ENCODE measurements at regions not wholly inside any gene's neighbourhood (a gene's known extent, or its start where the extent isn't known, plus 50 kb on each side); places are given as distances from the start of the nearest gene placed in this dataset.
"Not testable (repeated sequence)": the region's sequence is repeated elsewhere in the genome, so short reads cannot be mapped to it uniquely, and the experiment has no call there.

GRCh38 chr9:29063031-29063430 lies 1489.8 kb upstream of the C9orf72 start:
- DNase-seq: no peak

GRCh38 chr9:29066141-29066640 lies 1492.9 kb upstream of the C9orf72 start:
- no peak for DNase-seq

GRCh38 chr9:29068461-29068860 lies 1495.2 kb upstream of the C9orf72 start:
- no peak for DNase-seq

DNA sequence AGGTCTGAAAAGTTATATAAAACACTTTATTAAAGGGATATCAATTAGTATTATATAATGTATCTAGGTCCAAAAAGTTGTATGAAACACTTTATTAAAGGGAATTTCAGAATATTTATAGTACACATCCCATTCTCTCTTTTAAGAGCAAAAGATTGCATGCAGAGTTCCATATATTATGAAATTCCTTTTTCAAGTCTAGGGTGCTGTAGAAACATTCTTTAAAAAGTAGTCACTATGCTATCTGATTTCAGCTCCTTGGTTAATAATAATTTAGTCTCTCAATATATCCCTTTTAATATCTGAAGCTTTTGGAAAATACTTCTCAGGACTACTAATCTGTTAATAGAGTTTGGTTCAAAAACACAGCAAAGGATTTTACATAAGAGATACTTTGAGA lies 1496.1 kb upstream of the C9orf72 start:
- no peak for DNase-seq

DNA sequence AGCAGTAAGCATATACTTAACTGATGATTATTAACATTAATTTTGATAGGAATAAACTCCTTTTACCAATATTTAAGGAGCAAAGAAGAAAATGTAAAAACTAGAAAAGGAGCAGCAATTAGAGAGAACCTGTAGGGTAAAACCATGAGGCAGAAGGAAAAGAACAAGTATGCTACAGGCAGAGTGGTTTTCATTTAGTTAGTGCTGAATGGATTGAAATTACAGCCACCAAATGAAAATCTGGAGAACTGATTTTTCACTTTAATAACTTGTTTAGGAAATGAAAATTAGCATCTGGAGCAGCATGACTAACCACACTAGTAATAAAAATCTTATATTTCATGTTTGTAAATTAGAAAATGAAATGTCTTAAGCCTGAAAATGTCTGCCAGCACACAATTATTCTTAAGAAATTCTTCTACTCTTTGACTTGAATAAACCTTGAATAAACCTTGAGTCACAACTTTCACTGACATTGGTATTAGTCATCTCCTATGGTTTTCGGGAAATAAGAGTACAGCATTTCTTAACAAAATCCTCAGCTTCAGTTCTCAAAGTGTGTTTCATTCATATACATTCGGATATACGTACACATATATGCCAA lies 1504.9 kb upstream of the C9orf72 start:
- no peak for DNase-seq

- DNase-seq: no peak
Observed at GRCh38 chr9:29100762-29101161, 1527.5 kb upstream of the C9orf72 start.

- DNase-seq: not testable (repeated sequence)
Observed at GRCh38 chr9:29104166-29104565, 1530.9 kb upstream of the C9orf72 start.

DNA sequence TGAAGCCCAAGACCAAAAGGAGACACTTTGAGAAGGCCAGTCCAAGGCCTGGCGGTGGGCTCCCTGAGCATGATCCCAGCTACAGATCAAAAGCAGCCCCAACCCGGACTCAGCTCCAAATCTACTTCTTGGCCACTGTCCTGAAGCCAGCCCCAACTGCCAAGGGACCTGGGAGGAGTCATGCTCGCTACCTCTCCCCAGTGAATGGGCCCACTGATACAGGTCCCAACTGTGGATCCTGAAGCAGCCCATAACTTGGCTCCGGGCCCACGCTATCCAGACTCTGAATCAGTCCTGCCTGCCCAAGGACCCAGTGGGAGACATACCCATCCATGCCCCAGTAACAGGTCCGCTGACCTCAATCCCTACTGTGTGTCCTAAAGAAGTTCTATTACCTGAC lies 1545.3 kb upstream of the C9orf72 start:
- no peak for DNase-seq

GRCh38 chr9:29126783-29127182 lies 1553.5 kb upstream of the C9orf72 start:
- DNase-seq: no peak

- DNase-seq: no peak
Observed at GRCh38 chr9:29129763-29130162, 1556.5 kb upstream of the C9orf72 start.

DNA sequence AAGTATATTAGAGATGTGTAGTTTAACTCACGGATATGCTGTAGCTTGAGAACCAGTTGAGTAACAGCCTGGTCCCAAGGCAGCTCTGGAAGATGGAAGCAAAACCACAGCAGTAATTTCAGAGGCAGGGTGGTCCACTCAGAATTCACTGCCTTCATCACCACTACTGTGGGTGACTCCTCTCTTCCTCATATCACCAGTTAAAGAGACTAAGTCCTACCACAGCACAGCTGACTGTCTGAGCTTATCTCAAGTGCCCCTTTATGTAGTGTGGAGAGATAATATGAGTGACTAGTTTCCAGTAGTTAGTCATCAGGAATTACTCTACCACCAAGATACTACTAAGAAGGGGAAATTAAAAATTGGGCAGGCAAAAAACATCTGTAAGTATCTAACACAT lies 1571.2 kb upstream of the C9orf72 start:
- DNase-seq: no peak

DNA sequence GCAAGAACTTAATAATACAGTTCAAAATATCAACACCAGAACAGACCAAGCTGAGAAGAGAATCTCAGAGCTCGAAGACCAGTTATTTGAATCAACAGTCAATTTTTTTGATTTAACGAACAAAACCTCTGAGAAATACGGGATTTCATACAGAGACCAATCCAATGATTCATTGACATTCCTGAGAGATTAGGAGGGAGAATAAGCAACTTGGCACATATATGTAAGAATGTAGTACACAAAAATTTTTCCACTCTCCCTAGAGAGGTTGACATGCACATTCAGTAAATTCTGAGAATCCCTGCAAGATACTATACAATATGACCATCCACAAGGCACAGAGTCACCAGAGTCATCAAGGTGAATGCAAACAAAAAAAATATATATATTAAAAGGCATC lies 1577.3 kb upstream of the C9orf72 start:
- DNase-seq: no peak

DNA sequence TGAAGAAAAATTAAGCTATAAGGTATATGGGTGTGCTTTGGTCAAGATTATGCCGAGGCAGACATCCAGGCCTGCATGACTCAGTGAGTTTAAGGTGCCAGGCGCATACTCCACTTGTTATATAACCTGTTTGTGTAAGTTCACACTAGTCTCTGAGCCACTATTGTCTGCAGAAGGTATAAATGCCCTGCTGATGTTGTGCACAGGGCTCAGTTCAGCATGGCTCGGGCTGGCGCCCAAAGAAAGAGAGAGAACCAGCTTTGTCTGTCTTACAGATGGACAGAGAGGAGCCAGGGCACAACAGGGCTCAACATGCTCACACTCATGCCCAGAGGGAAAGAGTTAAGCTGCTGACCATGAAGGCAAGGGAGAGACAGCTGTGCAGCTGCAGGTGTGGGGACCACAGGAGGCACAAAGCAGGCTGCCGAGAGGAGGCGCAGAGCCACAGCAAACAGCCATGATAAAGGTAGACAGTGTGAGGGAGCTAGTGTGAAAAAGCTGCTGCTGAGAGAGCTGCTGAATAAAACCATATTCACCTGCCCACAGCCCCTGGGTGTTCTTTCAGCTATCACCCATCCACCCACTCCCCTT lies 1587.6 kb upstream of the C9orf72 start:
- peak; percentile 58 for DNase-seq

- no peak for DNase-seq
Observed at GRCh38 chr9:29174136-29174535, 1600.9 kb upstream of the C9orf72 start.

DNA sequence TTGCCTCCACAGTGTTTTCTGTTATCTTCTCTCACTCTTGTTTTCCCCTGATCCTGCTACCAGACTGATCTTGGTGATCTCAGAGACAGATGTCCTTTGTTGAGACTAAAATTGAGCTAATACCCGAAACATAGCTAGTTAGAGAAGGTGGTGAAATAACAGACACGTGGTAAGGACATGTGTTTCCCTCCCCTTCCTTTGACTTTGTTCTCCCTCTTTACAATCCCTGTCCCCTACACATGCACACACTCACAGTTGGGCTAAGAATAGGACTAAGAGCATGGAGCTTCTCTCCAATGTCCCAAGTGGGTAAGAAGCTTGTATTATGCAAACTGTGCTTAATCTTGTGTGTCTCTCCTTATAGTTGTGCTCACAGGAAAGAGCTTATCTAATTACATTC lies 1603.0 kb upstream of the C9orf72 start:
- DNase-seq: no peak

- no peak for DNase-seq
Observed at GRCh38 chr9:29176786-29177185, 1603.5 kb upstream of the C9orf72 start.

DNA sequence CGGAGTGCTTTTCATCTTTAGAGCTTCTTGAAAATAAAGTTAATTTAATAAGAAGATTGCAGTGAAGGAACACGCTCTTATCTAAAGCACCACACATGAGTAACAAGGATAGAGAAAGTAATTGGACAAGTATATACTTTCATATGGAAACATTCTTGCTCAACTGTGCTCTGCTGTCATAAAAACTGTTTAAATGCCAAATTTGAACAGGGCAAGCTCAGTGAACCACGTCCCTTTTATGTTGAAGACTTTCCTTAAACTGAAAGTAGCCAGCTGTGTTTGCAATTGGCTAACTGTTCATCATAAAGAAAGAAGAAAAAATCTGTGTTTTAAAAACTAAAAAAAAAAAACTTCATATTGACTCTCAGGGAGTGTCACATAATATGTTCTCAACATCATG lies 1610.7 kb upstream of the C9orf72 start:
- no peak for DNase-seq

GRCh38 chr9:29188771-29189170 lies 1615.5 kb upstream of the C9orf72 start:
- not testable (repeated sequence) for DNase-seq

DNA sequence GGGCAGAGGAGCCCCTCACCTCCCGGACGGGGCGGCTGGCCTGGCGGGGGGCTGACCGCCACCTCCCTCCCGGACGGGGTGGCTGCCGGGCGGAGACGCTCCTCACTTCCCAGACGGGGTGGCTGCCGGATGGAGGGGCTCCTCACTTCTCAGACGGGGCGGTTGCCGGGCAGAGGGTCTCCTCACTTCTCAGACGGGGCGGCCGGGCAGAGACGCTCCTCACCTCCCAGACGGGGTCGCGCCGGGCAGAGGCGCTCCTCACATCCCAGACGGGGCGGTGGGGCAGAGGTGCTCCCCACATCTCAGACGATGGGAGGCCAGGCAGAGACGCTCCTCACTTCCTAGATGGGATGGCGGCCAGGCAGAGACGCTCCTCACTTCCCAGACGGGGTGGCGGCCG lies 1615.9 kb upstream of the C9orf72 start:
- DNase-seq: not testable (repeated sequence)

DNA sequence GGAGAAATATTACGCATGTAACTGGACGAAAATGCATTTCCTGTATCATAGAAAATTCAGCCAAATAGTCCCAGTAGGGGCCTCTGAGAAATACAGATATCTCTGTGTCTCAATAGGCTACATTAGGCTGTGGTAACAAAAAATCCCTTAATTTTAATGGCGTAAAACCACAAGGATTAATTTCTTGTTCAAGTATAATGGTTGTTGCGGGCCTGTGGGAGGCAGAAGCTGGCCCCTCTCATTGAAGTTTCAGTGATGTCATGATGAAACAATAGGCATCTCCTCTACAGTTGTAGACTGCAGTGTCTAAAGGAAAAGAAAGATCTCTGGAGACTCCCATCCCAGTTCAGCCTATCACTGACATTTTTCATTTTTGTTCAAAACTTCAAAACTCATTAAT lies 1625.6 kb upstream of the C9orf72 start:
- no peak for DNase-seq

DNA sequence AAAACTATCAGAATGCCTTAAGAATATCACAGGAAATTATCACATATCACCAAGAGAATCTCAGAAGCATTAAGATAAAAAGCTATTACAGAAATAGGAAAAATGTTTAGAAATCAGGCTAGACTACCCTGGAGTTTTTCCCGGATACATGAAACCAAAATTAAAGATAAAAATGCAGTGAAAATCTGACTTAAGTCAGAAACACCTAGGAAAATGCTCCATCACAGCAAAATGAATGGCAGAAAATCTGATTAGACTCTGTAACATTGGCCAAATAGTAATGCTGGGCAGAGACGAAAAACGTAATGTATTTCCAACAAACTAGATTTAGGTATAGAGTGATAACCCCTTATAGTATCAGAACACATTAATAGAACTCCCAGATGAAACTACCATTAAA lies 1626.7 kb upstream of the C9orf72 start:
- DNase-seq: no peak

DNA sequence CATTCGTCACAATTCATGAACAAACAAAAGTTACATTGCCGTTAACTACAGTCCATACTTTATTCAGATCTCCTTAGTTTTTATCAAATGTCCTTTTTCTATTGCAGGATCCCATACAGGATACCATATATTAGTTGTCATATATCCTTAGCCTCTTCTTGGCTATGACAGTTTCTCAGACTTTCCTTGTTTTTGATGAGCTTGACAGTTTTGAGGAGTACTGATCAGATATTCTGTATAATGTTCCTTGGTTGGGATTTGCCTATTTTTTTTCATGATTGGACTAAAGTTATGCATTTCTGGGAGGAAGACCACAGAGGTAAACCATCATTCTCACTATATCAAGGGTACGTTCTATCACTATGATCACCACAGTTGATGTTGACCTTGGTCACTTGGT lies 1627.4 kb upstream of the C9orf72 start:
- DNase-seq: no peak

GRCh38 chr9:29203244-29203930 lies 1630.1 kb upstream of the C9orf72 start:
- no peak for DNase-seq

GRCh38 chr9:29208670-29209069 lies 1635.4 kb upstream of the C9orf72 start:
- no peak for DNase-seq
